Activated CD8-positive, alpha-beta memory T cell treated with anti-CD3 and anti-CD28 coated beads, Interleukin-2, amount 50 U/mL, for 24 hours (primary cell): ENCODE measurements at regions not wholly inside any gene's neighbourhood (a gene's known extent, or its start where the extent isn't known, plus 50 kb on each side); places are given as distances from the start of the nearest gene placed in this dataset.

ENCODE experiments used
- DNase-seq: peaks from one replicate; pipeline ENCODE4 v3.0.0-alpha.2; 2020; ENCODE audit errors: extremely low read depth

DNA sequence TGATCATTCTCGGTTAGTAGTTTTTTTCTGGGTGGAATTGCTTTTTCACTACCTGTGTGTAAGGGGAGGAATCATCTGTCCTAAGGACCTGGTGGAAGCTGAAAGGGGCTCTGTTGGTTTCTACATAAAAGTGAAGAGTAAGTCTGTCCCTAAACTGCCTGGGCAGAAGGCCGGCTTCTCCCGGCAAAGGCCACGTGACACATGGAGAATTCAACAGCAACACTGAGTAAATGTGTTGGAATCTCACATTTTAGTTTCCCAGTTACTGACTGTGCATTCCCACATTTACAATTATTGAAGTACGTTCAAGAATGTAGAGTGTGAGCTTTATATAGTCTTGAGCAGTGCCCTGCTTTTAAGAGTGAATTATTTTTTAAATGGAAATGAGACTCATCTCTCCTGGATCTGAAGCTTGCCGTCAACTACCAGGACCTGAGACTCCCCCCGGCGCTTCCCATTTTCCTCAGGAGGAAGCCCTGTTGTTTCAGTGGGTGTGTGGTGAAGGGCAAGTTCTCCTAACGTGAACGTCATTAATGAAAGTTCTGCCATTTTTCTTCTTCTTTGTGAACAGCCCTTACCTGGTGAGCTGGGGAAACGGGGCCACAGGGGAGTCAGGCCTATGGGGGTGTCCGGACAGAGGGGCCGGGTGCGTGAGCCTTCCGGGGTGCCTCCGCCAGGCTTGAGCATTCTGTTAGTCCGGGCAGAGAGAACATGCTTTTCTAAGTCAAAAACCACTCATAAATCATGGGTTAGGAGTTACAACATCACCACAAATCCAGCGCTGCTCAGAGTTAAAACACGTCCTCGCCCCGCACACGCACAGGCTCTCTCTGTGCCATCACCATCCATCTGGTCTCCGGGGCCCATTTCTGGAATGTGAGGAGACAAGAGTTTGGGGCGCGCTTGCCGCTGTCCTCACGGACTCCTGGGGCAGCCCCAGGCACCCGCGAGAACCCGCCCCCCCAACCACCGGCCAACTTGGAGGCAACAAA, 56.6 kb upstream of the SMOC2 start:
- no peak for DNase-seq

DNA sequence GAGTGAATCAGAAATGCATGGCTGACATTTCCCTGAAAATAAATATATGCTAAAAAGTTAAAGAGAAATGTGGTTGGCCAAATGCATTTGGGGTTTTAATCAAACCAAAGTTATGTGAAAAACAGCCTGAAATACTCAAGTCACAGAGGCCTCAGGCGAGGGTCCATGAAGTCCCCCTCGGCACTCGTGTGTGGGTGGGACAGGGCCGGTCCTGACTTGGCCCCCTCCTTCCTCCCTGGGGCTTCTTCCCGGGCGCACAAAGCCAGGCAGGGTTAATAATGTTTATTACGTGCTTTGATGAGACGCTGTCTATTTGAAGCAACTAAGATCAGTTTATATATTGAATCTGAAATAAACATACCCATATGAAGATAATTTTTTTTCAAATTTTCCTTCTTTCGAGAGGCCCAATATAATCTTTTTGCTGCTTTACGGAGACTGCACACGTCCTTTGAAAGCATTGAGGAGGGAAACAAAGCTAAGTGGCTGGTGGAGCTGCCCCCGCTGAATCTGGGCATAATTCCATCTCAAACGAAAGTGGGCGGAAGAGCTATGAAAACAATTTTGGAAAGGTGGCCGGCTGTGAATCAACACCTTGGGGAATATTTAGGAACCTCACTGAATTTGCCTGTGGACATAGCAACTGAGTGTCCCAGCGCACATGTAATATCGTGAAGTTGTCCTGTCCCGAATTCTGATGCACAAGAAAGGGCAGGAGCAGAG, 55.8 kb upstream of the SMOC2 start:
- DNase-seq = no peak

DNA sequence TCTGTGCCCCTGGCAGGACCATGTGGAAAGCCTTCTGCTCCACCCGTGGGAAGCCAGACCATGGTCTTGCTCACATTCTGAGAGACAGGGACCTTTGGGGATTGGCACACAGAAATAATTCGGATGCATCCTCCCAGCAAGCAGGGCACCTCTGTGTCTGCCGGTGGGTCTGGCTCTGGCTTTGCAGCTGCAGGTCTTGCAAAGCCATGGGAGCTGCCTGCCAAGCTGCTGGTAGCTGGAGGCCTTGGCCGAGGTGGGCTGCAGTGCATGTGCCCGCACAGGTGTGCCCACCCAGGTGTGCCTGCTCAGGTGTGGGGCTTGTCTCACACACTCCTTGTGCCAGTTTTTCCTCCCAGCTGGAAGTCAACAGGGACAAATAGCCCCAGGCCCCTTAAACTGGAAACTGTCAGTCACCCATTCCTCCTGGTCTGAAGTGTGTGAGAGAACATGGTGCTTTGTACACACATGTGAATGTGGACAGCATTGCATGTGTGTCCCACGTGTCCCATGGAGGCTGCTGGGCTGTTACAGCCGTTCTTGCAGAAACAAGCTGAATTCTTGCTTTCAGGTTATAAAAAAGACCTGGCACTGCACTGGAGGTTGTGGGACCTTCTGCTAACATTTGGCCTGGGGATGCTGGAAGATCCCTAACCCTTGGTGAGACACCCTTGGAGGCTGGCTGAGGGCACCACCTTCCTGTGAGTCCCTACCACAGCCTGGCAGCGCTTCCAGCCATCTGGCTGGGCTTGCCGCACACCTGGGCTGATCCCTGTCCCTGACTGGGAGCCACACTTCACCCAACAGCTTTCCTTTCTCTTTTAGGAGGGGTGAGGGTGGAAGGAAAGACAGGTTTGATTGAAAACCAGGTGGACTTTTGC, 54.9 kb upstream of the SMOC2 start:
- DNase-seq = no peak

DNA sequence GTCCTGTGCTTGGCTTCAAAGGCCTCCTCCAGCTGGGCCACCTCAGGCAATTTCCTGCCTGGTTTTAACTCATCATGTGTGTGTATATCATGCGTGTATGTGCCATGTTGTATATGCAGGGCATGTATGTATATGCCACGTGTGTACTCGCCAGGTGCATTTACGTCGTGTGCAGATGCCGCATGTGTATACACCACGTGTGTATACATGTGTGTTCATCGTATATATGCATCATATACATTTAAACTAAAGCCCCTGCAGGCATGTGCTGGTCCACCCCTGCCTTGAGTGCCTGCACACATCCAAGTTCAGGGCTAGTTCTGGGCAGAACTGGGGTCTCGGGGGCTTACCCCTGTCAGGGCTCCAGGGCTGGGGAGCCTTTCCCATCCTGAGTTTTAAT, 54.0 kb upstream of the SMOC2 start:
- DNase-seq = no peak

DNA sequence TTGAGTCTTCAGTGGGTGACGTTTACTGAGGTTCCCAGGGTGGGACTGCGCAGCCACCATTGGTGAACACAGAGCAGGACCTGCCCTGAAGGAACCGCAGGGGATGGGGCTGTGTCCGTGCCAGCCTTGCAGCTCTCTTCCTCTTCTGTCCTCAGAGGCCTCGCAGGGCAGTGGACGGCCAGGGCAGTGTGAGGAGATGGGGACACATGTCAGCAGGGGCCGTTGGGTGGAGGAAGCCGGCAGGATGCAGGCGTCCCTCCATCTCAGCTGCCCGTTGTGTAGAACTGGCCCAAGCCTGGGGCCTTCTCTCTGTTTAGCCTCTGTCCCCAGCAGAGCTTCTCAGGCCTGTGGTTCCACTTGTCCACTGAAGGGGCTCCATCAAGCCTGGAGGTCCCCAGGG, 53.6 kb upstream of the SMOC2 start:
- no peak for DNase-seq

DNA sequence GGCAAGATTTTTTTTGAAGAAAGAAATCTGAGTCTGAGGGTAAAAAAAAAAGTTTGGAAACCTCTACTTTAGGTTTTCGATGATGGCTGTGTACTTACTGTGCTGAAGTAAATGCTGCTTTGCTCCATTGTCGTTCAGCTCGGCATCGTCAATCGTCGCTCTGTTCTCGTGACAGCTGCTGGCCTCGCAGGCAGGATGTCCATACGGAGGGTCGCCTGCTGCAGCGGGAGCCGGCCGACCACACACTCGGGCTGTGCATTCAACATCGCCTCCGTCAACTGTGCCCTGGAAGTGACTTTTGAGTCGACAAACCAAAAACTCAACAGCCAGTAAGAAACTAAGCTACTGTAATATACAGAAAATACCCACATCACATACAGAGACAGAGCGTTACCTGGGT, 53.1 kb upstream of the SMOC2 start:
- no peak for DNase-seq

DNA sequence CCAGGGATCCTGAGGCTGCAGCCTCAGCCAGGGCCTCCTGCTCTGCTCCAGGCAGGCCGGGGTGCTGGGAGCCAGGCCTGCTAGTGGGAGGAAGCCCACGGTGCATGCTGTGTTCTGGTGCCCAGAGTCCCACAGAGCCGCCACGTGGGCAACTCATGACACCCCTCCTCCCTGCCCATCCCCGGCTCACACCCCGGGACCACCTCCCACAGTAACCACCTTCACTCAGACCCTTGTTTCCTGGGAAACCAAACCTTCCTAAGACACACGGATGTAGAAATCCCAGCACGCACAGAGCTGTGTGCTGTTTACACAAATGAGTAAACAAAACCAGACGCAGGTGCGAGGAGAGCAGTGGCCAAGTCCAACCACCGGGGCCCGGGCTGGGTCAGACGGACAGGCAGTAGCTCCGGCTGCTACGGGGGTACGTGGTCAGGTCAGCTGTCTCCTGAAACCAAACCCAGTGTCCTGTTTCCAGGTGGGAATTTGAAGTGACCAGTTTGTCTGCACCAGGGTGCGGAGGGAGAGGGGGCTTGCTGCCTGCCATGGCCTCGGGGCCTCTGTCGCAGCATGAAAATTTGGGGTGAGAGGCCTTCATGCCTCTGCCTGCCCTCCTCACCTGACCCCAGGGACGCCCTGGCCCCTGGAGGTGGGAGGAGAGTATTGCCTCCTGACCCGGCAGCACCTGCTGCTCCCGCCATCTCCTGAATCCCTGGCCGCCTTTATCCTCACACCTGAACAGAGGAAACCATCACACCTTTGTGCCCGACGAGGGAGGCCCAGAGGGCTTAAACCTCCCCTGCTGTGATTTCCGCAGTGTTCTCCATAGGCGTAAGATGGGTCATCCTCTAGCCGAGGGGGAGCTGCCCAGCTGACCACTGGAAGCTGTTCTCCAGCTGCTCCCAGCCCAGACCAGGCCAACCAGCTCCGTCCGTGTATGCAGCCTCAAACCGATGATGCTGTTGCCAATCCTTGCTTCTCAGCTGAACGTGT, 52.0 kb upstream of the SMOC2 start:
- DNase-seq = no peak

DNA sequence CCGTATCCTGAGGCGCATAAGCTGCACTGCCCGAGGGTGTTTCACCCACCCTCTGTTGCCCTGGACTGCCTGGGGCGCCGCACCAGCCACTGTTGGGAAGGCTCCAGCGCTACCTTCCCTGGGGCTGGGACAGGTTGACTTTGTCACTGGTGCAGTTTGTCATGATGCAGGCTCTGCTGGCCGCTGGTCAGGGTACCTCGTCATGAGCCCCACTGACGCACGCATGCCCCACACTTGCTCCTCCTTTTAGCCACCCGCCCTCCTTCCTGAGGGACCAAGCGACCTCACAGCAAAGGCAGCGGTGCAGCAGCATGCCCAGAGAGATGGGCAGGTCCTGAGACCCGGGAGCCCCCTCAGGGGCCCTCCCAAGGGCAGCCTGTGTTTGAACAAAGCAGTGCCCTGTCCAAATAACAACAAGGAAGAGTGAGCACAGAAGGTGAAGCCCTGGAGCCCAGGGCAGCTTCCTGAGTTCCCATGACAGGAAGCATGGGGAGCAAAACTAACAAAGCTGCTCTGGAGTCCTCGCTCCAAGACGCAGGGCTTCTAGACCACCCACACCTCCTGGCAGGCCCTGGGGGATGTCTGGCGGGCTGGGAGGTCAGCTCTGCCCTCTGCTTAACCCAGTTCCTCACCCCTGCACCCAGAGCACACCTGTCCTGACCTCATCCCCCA, 50.1 kb upstream of the SMOC2 start:
- no peak for DNase-seq
